GM04503 (cell line): ENCODE measurements at regions not wholly inside any gene's neighbourhood (a gene's known extent, or its start where the extent isn't known, plus 50 kb on each side); places are given as distances from the start of the nearest gene placed in this dataset.
"Not testable (repeated sequence)": the region's sequence is repeated elsewhere in the genome, so short reads cannot be mapped to it uniquely, and the experiment has no call there.

Experiments
- DNase-seq: peaks from one replicate; pipeline ENCODE4 v3.0.0-alpha.2; 2012; ENCODE audit warnings: low read depth

DNA sequence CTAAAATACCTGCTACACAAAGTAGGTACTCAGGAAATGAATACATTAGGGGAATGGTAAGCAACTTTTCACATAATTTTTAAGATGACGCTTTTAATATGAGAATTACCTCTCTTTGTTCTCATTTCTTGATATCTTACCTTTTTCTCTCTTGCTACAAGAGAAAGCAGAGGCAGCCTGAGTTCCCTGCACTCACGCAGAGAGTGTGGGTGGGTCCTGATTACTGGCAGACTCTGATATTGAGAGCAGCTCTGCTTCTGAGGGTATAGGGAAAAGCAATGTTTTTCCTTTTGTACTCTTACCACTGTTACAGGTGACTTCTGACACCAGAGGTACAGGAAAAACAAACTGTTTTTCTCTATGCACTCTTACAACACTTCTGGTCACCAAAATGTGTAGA lies 420.2 kb upstream of the TMTC1 start:
- no peak for DNase-seq

DNA sequence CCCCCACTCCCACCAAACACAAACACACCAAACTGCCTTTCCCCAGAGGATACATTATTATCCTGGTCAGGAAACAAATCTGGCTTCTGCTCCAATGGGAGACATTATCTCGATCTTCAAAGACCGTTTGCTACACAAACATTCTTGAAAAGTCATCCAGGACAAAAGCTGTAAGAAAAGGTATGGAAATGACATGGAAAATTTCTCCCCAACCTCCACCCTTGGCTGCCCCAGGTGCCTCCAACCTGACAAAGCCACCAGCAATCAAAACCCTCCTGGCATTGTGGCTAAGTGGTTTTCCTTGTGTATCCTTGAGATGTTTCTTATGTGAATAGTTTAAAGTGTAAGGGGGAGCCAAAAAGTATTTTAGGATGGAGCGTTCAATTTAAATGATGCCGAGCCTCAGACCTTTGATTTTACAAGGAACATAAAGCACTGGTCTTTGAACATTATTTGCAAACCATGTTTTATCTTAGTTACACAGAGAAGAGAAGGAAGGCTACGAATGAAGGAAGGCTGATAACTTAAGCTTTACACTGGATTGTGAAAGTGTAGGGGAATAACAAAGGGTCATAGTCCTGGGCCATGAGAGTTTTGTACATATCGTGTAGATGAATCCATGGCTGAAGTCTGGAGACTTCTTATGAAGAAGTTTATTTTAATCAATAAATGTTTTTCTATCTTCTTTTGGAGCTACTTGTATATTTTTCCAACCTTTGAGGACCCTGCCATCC lies 418.9 kb upstream of the TMTC1 start:
- DNase-seq = no peak

DNA sequence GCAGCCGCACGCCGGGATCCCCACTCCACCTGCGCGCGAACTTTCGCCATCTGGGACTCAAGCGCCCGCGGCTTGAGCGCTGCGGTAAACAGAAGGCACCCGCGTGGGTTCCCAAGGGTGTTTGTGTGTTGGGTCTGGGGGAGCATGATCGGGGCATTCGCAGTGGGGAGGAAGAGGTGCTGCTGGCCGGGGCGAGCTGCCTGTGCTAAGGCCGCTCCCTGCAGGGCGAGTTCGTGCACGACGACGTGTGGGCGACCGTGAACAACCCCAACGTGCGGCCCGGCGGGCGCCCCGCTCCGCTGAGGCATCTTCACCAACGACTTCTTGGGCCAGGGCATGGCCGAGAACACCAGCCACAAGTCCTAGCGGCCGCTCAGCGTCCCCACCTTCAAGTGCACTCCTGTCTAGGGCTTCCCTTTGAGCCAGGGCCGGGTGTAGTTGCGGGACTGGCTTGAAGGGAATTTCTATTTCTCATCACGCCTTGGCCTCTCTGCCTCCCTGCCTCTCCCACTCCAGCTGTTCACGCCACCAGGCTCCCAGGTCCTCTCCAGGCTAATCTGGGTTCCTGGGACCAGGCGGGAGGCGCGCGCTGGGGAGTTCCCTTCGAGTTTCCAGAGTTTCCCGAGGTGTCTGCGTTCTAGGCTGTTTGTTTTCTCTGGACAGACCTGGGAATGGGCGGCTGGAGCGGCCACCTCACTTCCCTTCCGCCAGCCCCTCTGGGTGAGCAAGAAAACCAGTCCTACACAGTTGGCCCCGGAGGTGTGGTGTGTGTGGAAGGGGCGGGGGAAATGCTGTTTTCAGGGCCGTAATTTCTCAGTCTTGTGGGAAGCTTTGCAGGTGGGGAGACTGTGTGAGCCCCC lies 417.8 kb upstream of the TMTC1 start:
- DNase-seq = no peak

DNA sequence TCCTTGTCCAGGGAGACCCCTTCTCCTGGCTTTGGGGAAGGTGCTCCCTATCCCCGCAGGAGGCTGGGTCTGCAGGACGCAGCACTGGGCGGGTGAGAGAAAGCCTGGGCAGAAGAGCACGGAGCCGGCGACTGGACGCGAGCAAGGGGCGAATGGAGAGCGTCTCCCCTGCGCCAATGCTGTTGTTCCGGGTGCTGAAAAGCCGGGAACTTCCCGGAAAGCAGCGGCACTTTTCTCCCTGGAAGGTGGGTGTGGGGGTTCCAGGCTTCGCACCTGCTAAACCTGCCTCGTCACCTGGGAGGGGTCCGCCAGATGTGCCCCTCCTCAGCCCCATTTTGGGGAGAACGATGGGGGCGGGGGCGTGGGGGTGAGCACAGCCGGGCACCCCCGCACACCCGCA lies 417.1 kb upstream of the TMTC1 start:
- DNase-seq = no peak

DNA sequence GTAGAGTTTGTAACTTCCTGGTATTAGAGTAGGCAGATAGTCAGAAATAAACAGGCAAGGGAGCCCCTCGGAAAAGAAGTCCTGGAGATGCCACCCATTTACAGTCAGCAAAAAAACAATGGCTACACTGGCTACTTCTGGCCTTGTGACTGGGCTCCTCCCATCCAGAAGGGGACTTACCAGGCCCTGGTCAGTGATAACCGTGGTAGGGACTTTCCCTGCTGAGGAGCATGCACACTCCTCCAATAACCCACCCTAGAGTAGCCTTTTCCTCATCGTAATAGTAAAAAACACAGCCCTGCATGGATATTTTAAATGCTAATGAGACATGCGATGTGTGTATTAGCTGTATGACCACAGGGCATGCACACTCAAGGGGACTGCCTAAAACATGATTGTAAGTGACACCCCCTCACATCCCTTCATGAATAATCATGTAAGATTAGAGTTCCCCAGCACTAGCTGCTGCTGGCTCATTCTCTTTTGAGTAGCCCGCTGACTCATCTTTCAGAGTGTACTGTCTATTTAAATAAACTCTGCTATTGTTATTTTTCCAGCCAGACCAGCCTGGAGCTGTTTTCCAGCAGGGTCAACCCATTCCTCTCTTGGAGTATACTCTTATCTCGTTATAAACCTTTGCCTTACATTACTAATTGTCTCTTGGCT lies 413.8 kb upstream of the TMTC1 start:
- DNase-seq = no peak

DNA sequence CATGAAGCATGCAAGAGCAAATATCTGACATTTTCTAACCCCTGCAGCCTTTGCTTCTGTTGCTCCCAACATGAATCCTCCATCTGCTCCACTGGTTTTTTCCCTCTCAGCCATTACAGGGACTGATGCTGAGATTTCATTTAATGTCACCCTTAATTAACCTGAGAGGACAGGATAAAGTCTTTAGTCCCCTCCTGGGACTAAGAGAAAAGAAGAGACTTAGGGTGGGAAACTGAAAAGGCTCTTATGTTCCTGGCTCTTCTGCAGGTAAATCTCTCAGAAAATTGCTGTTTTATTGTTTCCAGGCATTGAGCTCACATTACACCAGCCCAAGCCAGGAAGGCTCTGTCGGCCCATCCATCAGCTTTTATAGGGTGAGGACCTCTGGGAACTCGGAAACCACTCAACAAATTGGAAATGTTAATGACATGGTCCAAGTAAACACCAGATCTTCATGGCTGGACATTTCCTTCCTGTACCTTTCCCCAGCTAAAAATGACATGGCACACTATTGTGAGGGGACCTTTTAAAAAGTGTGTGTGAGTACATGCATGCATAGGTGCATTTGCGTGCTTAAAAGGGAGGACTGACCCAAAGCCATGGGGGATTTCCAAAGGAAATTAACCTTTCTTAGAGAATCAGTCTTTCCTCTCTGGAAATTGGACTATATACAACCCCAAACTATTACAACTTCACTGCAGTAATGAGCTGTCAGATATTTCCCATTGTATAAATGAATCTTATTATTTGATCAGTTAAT lies 408.1 kb upstream of the TMTC1 start:
- no peak for DNase-seq

DNA sequence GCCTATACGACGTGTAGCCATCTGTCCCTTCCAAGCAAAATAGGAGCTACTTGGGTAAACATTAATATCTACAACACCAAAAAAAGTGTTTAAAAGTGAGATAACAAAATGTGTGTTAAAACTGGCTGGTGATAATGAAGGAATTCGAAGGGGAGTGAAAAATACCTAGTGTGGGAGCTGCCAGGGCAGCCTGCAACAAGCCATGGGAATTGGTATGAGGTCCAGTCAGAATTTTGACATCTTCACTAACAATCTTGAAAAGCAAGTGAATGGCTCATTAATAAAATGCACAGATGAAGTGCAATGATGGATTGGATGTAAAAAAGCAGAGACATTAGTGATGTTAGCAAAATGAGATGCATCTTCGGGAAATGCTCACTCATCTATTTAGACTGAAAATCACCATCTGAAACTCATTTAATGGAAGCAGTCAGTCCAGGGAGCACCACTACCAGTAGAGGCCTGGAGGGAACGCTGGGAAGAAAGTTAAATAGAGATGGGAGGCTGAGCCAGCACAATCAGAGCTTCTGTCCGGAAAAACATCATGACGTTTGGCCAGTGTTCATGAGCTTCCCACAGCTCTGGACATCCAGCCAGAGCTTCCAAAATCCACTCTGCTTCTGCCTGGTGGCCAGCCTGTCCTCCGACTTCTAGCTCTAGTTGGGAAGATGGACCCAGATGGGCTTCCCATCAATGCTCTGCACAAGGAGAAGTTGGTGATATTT lies 405.0 kb upstream of the TMTC1 start:
- no peak for DNase-seq

DNA sequence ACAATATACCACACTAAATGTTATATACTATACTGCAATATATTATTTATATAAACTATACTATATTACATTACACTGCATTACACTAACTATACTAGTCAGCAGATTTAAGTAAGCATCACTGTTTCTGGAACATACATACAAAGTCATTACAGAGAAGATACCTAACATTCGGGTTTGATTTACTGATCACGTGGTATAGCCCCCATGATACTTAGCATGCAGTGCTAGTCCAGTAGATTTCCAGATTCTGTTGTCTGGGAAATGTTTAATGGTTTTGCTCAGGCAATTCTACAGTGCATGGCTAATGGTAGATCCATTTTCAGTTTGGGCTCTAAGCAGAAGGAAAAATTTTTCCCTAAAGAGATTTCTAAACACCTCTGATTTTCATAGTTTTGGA lies 403.7 kb upstream of the TMTC1 start:
- no peak for DNase-seq

DNA sequence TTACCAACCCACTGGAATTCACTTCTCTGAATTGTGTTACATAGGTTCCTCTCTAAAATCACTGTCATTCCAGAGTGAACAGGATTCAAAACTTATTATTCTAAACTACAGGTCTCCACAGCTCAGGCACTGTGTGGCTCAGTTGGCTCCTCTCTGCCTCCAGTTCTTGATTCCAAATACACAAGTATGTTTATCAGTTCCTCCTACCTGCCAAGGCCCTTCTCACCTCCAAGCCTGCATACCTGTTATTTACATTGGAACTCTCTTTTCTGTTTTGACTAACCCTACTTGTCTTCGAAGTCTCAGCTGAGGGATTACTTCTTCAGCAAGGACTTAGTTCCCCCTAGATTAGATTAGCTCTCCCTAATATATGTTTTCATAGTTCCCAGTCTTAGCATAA lies 397.6 kb upstream of the TMTC1 start:
- DNase-seq = no peak

DNA sequence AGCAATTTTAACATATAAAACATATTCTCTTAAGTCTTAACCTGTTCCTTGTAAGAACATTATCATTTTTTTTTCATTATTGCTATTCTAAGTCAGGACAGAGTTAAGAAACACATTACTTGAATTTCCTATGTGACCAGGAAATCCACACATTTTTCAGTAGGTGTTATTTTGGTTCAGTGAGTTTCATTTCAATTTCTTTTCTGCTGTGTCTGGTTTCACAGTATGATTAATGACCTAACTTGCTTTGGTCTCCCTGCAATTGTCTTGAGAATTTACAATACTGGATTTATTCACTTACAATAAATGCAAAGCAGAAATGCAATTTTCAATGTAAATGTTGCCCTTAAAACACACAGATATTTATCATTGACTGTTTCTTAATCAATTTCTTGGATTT lies 396.9 kb upstream of the TMTC1 start:
- no peak for DNase-seq

DNA sequence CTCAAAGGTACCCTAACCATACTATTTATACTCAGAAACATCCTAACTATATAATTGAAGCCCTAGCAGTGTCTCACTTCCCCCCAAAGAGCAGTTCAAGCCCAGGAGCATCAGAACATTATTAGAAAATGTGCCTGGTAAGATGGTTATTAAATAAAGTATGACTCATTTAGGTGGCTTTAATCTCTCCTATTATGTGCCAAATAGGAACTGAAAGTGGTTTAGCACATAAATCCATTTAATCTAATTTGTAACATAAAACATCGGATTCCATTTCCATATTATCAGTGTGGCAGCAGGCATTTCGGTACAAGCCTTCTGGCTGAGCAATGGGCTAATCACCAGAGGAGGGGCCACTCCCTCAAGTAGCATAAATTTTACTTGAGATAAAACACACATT lies 395.2 kb upstream of the TMTC1 start:
- DNase-seq = no peak

DNA sequence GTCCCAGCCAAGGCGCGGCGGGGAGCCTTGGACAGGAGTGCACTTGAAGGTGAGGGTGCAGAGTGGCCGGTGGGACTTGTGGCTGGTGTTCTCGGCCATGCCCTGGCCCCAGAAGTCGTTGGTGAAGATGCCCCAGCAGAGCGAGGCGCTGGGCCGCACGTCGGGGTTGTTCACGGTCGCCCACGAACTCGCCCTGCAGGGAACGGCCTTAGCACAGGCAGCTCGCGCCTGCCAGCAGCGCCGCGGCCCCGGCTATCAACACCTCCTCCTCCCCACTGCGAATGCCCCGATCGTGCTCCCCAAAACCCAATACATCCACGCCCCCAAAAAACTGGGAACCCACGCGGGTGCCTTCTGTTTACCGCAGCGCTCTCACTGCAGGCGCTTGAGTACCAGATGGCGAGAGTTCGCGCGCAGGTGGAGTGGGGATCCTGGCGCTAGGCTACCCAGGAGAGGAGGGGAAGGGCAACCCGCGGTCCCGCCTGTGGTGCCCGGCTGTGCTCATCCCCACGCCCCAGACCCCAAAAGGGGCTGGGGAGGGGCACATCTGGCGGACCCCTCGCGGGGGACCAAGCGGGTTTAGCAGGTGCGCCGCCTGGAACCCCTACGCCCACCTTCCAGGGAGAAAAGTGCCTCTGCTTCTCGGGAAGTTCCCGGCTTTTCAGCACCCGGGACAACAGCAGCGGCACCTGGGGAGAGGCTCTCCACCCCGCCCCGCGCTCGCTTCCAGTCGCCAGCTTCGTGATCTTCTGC lies 386.3 kb upstream of the TMTC1 start:
- DNase-seq = no peak

DNA sequence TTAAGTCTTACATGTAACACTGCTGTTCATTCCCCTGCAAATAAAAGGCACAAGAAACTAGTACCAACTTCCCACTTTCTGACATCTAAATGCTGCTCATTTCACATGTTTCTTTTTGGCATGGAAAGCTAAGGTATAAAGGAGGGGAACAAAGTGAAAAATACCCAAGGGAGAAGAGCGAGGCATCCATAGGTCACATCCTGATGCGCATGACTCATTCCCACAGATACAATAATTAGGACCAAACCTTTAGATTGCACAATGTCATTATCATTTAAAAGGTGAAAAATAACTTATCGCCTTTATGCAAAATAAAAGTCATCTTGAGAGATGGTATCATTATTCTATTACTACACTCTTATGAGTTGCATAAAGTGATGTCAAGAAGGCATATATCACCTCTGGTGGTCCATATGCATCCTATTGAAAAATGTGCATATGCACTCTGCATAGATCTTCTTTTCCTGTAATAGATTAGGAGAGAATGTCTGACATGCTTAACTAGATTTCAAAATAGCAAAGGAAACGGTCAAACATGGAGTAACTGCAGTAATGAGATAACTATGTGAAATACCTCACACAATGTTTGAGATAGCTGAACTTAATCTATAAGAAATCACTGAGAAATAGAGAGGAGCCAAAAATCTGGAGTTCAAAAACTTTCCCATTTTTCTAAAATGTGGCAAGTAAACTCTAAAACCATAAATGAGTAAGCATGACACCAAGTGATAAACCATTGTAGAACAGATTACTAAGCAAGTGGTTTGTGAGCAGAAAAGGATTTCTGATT lies 382.5 kb upstream of the TMTC1 start:
- DNase-seq = no peak

DNA sequence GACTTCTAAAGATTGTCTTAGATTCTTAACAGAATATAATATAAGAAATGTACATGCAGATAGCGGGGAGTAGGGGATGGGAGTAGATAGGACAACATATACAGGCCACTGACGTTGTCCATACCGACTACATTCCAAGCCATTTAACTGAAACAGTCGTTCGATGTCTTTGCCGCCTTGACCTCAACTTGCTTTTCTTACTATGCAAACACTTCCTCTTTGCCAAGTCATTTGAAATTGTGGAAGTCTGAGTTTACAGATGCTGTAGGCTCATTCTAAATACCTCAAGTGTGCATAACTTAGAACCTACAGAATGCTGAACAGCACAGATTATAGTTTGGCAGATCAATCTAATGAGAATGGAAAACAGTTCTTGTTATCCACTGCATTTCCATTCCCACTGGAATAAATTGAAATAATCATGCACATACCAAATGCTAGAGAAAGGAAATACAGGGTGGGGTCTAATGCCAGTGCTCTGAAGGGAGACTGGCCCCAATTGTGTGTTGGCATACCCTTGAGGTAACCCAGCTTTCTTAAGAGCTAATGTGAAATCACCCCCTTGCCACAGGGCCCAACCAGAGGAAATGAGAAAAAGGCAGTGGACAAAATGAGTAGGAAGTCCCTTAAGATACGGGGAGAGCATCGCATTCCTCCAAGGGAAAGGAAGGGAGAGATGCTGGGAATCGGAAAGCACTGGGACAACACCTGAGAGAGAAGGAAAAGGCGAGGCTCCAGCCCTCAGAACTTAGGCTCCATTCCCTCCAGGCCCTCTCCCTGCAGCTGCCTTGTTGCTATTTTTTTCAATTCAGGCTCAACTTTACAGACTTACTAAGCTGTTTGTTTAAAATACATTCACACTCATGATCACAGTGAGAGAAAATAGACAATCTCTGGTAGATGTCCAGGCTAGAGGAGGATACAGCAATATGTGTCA lies 380.9 kb upstream of the TMTC1 start:
- DNase-seq = no peak

DNA sequence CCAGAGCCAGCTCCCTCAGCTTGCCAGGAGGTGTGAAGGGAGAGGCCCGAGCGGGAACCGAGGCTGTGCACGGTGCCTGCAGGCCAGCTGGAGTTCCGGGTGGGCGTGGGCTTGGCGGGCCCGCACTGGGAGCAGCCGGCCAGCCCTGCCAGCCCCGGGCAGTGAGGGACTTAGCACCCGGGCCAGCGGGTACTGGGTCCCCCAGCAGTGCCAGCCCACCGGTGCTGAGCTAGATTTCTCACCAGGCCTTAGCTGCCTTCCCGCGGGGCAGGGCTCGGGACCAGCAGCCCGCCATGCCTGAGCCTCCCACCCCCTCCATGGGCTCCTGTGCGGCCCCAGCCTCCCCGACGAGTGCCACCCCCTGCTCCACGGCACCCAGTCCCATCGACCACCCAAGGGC lies 373.1 kb upstream of the TMTC1 start:
- DNase-seq = not testable (repeated sequence)

DNA sequence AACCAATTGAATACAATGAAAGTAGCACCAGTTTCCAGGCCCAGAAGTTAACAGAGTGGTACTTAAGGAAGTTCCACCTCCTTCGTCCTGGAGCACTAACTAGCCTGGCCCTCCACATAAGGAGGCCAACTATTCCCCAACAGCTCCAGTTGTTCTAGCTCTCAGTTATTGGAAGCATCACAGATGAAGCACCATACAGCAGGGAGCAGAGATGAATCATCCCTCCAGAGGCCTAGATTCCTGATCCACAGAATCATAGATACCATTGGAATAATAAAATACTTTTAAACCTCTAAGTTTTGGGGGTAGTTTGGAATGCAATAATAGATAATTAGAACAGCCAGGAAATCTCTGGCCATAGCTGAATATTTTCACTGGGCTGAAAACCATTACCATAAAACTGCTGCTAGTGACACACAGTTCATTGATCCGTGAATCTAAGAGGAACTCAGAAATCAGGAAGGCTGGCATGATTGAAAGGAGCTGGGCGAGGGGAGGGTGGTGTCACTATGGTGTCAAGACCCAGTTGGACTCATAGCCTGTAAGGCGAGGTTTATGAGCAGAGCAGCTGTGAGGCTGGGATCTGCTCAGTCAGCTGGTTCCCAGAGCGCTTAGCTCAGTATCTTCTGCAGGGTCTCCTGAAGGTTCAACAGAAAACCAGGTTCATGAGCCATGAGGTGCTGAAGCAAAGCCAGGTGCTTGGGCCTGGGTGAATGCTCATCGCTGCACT lies 371.4 kb upstream of the TMTC1 start:
- peak; percentile 11 for DNase-seq

DNA sequence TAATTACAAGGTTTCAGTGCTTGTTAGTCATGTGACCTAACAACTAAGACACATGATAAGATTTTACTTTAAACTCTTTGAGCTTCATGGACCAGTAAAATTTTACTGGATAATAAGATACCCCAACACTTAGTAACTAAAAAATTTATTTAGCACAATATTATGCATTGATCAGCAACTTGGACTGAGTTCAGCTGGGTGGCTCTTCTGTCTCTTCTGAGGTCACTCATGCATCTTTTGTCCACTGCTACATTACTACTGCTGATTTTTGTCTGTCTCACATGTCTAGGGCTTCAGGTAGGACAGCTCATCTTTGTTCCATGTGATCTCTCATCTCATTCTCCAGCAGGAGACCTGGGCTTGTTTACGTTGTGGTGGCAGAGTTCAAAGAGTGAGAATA lies 370.2 kb upstream of the TMTC1 start:
- DNase-seq = no peak

DNA sequence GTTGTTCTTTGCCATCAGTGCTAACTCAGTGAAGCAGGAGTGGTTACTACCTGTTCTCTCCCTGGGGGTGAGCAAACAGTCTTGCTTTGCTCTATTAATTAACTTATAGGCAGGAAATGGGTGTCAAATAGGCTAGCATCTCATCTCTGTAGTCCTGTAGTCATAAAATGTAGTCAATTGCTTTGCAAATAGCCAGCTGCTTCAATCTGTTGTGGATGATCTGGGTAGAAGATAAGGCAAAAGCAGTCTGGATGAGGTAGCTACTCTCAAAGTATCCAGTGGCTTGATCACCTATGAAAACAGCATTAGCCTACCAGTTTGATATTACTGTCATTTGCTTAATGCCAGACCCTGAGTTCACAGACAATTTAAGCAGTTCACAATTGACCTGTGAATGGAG lies 369.0 kb upstream of the TMTC1 start:
- no peak for DNase-seq
